Liver (tissue), 3 donors: ENCODE measurements at regions not wholly inside any gene's neighbourhood (a gene's known extent, or its start where the extent isn't known, plus 50 kb on each side); places are given as distances from the start of the nearest gene placed in this dataset.

Source experiments
- CTCF ChIP-seq: fragments of 150-350 bp; IDR thresholded peaks from 2 replicates; pipeline ENCODE4 v1.5.1; 2017; ENCODE audit warnings: improper control_type of control experiment, low read depth, low read length; ENCODE audit not compliant: missing input control
- EGR1 ChIP-seq, 2 donors: IDR thresholded peaks; 2 replicates each; pipeline ENCODE4 v1.6.1; 2016 to 2018; ENCODE audit warnings: antibody characterized with exemption in 2 of 2, low read depth in 2 of 2
- MAX ChIP-seq: IDR thresholded peaks from 2 replicates; pipeline ENCODE4 v1.6.1; 2016; ENCODE audit warnings: antibody characterized with exemption
- RXRA ChIP-seq, 2 donors: IDR thresholded peaks; 2 replicates each; pipeline ENCODE4 v1.6.1; 2017 to 2018; ENCODE audit warnings: antibody characterized with exemption in 2 of 2, mild to moderate bottlenecking in 1 of 2
- SP1 ChIP-seq: IDR thresholded peaks from 2 replicates; pipeline ENCODE4 v1.6.1; 2018; ENCODE audit warnings: antibody characterized with exemption, mild to moderate bottlenecking
- TAF1 ChIP-seq: conservative IDR thresholded peaks from 2 replicates; pipeline ENCODE4 v1.6.1; 2016; ENCODE audit warnings: antibody characterized with exemption, mild to moderate bottlenecking
- ZBTB33 ChIP-seq: IDR thresholded peaks from 2 replicates; pipeline ENCODE4 v1.6.1; 2016; ENCODE audit warnings: antibody characterized with exemption
- donor health status: healthy.
- donor health status: healthy.

GRCh38 chr9:7579351-7579750, 220.2 kb downstream of the DMAC1 start:
- no peak for TF ChIP-seq MAX
- no peak for TF ChIP-seq CTCF
- TF ChIP-seq SP1: no peak
- no peak for TF ChIP-seq EGR1 (IDR thresholded peaks at IDR 0.05; ENCODE audit: low read depth in 2 of 2)
- TF ChIP-seq TAF1: no peak
- TF ChIP-seq RXRA (IDR thresholded peaks at IDR 0.05): no peak
- no peak for TF ChIP-seq ZBTB33
